ENCODE measurements at regions not wholly inside any gene's neighbourhood (a gene's known extent, or its start where the extent isn't known, plus 50 kb on each side); places are given as distances from the start of the nearest gene placed in this dataset.

GRCh38 chrX:55169782-55170181 lies 50.4 kb upstream of the PAGE5 start:
- H3K9me3 ChIP-seq, result no peaks in the 10 kb centered on the region
- H3K4me3 ChIP-seq, result no peak overlapping the region
- no peaks in the 10 kb centered on the region for H3K36me3 ChIP-seq
- intact Hi-C loops (cut with DNase I), result no loop called here
- no peaks in the 10 kb centered on the region for H3K27me3 ChIP-seq
- H3K27ac ChIP-seq, result no peak overlapping the region
- DNase-seq, result no peak
- TF ChIP-seq CTCF (IDR thresholded peaks at IDR 0.05) (no peak), EP300 (IDR thresholded peaks at IDR 0.05) (no peak), POLR2A (IDR thresholded peaks at IDR 0.05) (no peak)
- H3K4me1 ChIP-seq (ENCODE audit: insufficient read depth), result no peaks in the 10 kb centered on the region
